Thyroid gland (tissue), 4 donors: ENCODE measurements at regions not wholly inside any gene's neighbourhood (a gene's known extent, or its start where the extent isn't known, plus 50 kb on each side); places are given as distances from the start of the nearest gene placed in this dataset.

Experiments
- DNase-seq, 2 donors: peaks; one replicate each; pipeline ENCODE4 v3.0.0-alpha.2; 2019
- H3K27ac ChIP-seq, 3 donors: fragments of 200-600 bp; sonication (generic); 1 replicate in 2 of 3; 2 replicates in 1 of 3; pipeline ENCODE4 v1.5.1; 2016 to 2019; ENCODE audit warnings: mild to moderate bottlenecking in 1 of 3, moderate library complexity in 1 of 3
- H3K27me3 ChIP-seq: fragments of 200-600 bp; sonication (generic); one replicate; pipeline ENCODE4 v1.5.1; 2019
- H3K36me3 ChIP-seq, 2 donors: fragments of 200-600 bp; sonication (generic); one replicate each; pipeline ENCODE4 v1.5.1; 2016 to 2019
- H3K4me1 ChIP-seq, 2 donors: fragments of 200-600 bp; sonication (generic); one replicate each; pipeline ENCODE4 v1.5.1; 2017 to 2019
- H3K4me3 ChIP-seq, 3 donors: fragments of 200-600 bp; sonication (generic); replicated peaks in 1 of 3; 1 replicate in 2 of 3; 2 replicates in 1 of 3; pipeline ENCODE4 v1.5.1; 2016; ENCODE audit warnings: mild to moderate bottlenecking in 1 of 3
- H3K9me3 ChIP-seq: fragments of 200-600 bp; sonication (generic); one replicate; pipeline ENCODE4 v1.5.1; 2017
- POLR2A ChIP-seq, 2 donors: fragments of 450-650 bp; IDR thresholded peaks; one replicate each; pipeline ENCODE4 v1.6.1; 2017; ENCODE audit warnings: antibody characterized with exemption in 2 of 2, mild to moderate bottlenecking in 2 of 2, moderate library complexity in 1 of 2
- WGBS, 2 donors: methylation state at CpG; one replicate each; pipeline ENCODE4 v1.1.5; 2017; 5-methylcytosine and 5-hydroxymethylcytosine counted together
- intact Hi-C: fragments of 100-400 bp; cut with DNase I; formaldehyde crosslinking; loops from one replicate; pipeline ENCODE4 v1.15.1; 2023
- TF ChIP-seq, protein P1 (sequence below), 6 experiments: fragments of 200-600 bp in 3 of 6; fragments of 450-650 bp in 3 of 6; sonication (generic) in 3 of 6; IDR thresholded peaks; one replicate each; pipeline ENCODE4 v1.5.1; 2016 to 2019; ENCODE audit warnings: antibody characterized with exemption in 6 of 6, mild to moderate bottlenecking in 2 of 6, inconsistent platforms in 1 of 6, moderate library complexity in 1 of 6

GRCh38 chr15:62962101-62962995, 80.2 kb upstream of the TPM1 start:
- 86 to 93% methylated on average over 19 of the region's 19 CpGs for WGBS, 2 donors
- Histone ChIP-seq H3K27me3 (no peaks in the 10 kb centered on the region), H3K4me1 (peaks cover 0 to 16% of the 10 kb centered on the region in 2 donors), H3K9me3 (no peaks in the 10 kb centered on the region), H3K4me3 (no peak overlapping the region), H3K36me3 (no peaks in the 10 kb centered on the region), H3K27ac (no peak overlapping the region)
- intact Hi-C loops, result no loop called here
- no peak for DNase-seq
- no peak for TF ChIP-seq POLR2A (IDR thresholded peaks at IDR 0.05)
- TF ChIP-seq, protein P1, sequence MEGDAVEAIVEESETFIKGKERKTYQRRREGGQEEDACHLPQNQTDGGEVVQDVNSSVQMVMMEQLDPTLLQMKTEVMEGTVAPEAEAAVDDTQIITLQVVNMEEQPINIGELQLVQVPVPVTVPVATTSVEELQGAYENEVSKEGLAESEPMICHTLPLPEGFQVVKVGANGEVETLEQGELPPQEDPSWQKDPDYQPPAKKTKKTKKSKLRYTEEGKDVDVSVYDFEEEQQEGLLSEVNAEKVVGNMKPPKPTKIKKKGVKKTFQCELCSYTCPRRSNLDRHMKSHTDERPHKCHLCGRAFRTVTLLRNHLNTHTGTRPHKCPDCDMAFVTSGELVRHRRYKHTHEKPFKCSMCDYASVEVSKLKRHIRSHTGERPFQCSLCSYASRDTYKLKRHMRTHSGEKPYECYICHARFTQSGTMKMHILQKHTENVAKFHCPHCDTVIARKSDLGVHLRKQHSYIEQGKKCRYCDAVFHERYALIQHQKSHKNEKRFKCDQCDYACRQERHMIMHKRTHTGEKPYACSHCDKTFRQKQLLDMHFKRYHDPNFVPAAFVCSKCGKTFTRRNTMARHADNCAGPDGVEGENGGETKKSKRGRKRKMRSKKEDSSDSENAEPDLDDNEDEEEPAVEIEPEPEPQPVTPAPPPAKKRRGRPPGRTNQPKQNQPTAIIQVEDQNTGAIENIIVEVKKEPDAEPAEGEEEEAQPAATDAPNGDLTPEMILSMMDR (IDR thresholded peaks at IDR 0.05), result no peak

DNA sequence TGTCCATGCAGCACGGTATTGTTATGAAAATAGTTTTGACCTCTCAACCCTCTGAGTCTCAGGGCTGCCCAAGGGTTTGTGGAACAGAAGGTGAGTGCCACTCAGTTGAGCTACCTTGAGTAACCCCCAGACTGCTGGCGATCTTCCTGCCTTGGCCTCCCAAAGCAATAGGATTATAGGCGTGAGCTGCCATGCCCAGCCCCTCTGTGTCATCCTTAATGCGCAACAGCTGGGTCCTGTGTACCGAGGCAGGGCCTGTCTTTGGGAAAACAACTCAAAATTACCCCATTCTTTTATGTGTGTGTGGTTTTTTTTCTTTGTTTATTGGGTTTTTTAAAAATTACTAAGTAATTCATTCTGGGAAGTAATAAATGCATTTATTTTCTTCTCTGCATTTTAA, 78.3 kb upstream of the TPM1 start:
- Histone ChIP-seq H3K9me3 (no peaks in the 10 kb centered on the region), H3K36me3 (no peaks in the 10 kb centered on the region), H3K4me3 (no peak overlapping the region), H3K27ac (no peak overlapping the region), H3K27me3 (no peaks in the 10 kb centered on the region), H3K4me1 (no peaks in the 10 kb centered on the region)
- TF ChIP-seq, protein P1 (IDR thresholded peaks at IDR 0.05), result no peak
- no peak for TF ChIP-seq POLR2A (IDR thresholded peaks at IDR 0.05)
- no peak for DNase-seq
- 82 to 83% methylated on average over 5 of the region's 5 CpGs for WGBS, 2 donors
- intact Hi-C loops, result no loop called here

- TF ChIP-seq, protein P1 (IDR thresholded peaks at IDR 0.05), result no peak
- TF ChIP-seq POLR2A (IDR thresholded peaks at IDR 0.05), result no peak
- no peak for DNase-seq
- Histone ChIP-seq H3K27ac (no peak overlapping the region), H3K36me3 (no peaks in the 10 kb centered on the region), H3K27me3 (no peaks in the 10 kb centered on the region), H3K9me3 (no peaks in the 10 kb centered on the region), H3K4me3 (no peak overlapping the region), H3K4me1 (no peaks in the 10 kb centered on the region)
- intact Hi-C loops, result no loop called here
- 94% methylated on average over 4 of the region's 4 CpGs for WGBS, 2 donors
Observed at GRCh38 chr15:62966294-62967078, 76.1 kb upstream of the TPM1 start.

- no peaks in the 10 kb centered on the region for H3K27me3 ChIP-seq
- H3K36me3 ChIP-seq, result no peaks in the 10 kb centered on the region
- no peaks in the 10 kb centered on the region for H3K4me1 ChIP-seq
- 70 to 78% methylated on average over 7 of the region's 7 CpGs for WGBS, 2 donors
- intact Hi-C loops, result no loop called here
- H3K27ac ChIP-seq, result no peak overlapping the region
- DNase-seq, result no peak
- H3K9me3 ChIP-seq, result no peaks in the 10 kb centered on the region
- TF ChIP-seq POLR2A (IDR thresholded peaks at IDR 0.05), result no peak
- TF ChIP-seq, protein P1 (IDR thresholded peaks at IDR 0.05), result no peak
- H3K4me3 ChIP-seq, result no peak overlapping the region
Observed at GRCh38 chr15:62968699-62969098, 73.8 kb upstream of the TPM1 start.
